GM21390 (cell line): ENCODE measurements at regions not wholly inside any gene's neighbourhood (a gene's known extent, or its start where the extent isn't known, plus 50 kb on each side); places are given as distances from the start of the nearest gene placed in this dataset.
A peak's percentile ranks its signal among the peaks of the same experiment; 100 is the strongest.
"Not testable (repeated sequence)": the region's sequence is repeated elsewhere in the genome, so short reads cannot be mapped to it uniquely, and the experiment has no call there.

Source experiments
- ATAC-seq: cut with Tn5 transposase; IDR thresholded peaks from one replicate; pipeline ENCODE4 v1.9.1; 2021; ENCODE audit not compliant: unreplicated experiment

DNA sequence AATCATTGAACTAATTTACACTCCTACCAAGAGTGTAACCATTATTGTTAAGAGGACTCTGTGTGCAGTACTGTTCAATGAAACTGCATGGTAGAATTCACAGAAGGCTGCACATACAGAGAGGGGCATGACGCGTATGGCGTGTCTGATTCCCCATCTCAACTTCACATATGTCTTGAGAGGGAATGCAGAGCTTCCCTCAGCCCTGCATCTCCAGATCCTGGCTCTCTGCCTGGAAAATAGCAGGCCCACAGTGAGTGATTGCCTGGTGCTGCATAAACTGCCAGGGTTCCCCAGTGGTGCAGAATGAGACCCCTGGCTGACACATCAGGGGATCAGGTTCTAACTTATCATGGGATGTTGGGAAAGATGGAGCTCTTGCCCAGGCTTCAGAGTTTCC, 260.2 kb upstream of the ISX start:
- no peak for ATAC-seq

DNA sequence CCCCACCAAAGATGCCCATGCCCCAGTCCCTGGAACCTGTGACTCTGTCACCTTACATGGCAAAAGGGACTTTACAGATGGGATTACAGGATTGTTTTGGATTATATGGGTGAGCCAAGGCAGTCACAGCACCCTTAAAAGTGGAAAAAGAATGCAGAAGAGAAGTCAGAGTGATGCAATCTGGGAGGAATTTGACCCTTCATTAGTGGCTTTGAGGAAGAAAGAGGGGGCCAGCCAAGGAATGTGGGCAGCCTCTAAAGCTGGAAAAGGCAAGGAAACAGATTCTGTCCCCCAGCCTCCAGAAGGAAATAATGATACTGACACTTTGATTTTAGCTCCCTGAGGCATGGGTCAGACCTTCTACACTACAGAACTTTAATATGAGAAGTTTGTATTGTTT, 257.3 kb upstream of the ISX start:
- no peak for ATAC-seq

- no peak for ATAC-seq
These were observed 253.3 kb upstream of the ISX start for GRCh38 chr22:34812631-34813030.

- no peak for ATAC-seq
These were observed 251.5 kb upstream of the ISX start for GRCh38 chr22:34814260-34815025.

- ATAC-seq = no peak
These were observed 236.5 kb upstream of the ISX start for GRCh38 chr22:34829485-34829884.

DNA sequence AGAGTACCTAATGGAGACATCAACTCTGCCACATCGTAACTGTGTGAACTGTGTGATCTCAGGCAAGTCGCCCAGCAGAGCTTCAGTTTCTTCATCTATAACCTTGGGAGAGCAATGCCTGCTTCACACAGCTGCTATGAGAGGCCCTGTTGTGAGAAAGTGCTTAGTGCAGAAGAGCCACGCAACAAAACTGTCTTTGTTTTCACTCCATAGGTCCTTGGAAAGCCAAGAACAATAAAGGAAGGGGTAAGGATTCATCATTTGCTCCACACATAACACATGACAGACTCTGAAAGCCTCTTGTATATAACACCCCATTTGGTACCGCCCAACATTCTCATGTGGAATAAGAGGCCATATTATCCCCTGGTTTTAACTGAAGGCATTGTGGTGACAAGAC, 231.9 kb upstream of the ISX start:
- no peak for ATAC-seq

GRCh38 chr22:34834541-34834940, 231.4 kb upstream of the ISX start:
- ATAC-seq = not testable (repeated sequence)

- no peak for ATAC-seq
These were observed 224.6 kb upstream of the ISX start for GRCh38 chr22:34841331-34841771.

DNA sequence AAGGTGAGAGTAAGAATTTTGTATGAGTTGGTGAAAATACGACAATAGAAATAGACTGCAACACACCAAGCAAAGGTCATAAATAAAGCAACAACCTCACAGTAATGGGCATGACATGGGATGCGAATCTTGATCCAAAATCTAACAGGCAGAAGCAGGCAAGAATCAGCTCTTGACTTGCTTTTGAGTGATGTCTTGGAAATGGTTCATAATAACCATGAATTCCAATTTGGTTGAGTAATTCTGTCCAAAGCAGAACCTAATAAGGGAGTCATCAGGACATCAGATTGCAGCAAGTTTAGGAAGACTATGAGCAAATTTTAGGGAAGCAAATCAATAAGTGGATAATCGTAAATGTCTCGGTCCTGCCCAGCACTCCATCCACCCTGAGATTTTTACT, 224.0 kb upstream of the ISX start:
- ATAC-seq = no peak

DNA sequence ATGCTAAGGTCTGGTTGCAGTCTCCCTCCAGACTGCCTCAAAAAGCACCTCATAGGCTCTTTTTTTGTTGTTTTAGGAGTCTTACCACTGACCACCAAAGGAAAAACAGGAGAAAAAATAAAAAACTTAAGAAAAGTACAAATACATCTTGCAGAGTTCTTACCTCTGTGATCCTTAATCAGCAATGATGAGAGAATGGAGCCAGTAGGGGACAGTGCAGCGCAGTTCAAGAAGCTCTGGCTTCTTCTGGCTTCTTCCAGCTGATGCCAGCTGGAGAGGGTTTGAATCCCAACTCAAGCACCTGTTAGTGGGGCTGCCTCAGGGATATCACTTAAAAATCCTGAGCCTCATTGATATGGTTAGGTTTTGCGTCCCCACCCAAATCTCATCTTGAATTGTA, 223.3 kb upstream of the ISX start:
- no peak for ATAC-seq

- ATAC-seq = not testable (repeated sequence)
These were observed 222.2 kb upstream of the ISX start for GRCh38 chr22:34843743-34844142.

DNA sequence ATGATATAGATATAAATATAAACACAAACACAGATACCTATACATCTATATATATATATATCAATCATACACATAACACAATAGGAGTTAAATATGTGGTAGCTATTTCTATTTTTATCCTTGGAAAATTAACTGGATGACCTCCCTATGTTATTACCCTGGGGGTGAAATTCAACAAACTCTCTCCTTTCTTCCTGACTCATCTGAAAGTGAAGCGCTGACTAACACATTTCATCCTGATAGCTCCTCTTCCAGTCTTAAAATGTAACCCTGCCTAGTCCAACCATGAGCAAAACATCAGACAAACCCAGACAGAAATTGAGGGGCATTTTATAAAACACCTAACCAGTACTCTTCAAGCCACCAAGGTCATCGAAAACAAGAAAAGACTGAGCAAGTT, 220.6 kb upstream of the ISX start:
- ATAC-seq = no peak

- peak; percentile 74 for ATAC-seq
These were observed 218.9 kb upstream of the ISX start for GRCh38 chr22:34847072-34847471.

GRCh38 chr22:34849965-34850364, 216.0 kb upstream of the ISX start:
- no peak for ATAC-seq

GRCh38 chr22:34851918-34852662, 213.9 kb upstream of the ISX start:
- no peak for ATAC-seq

- no peak for ATAC-seq
These were observed 210.5 kb upstream of the ISX start for GRCh38 chr22:34855471-34855870.

DNA sequence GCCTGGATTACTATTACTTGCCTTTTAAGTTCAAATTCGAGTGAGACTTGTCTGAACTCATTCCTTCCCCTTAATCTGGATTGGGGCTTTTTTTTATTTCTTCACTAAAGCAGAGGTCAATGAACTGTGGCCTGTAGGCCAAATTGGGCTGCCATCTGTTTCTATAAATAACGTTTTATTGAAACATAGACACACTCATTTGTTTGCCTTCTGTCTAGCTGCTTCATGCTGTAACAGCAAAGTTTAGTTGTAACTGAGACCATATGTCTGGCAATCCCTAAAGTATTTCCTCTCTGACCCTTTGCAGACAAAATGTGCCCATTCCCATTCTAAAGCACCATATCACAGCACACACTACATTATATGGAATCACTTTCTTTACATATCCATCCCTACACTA, 207.9 kb upstream of the ISX start:
- no peak for ATAC-seq

DNA sequence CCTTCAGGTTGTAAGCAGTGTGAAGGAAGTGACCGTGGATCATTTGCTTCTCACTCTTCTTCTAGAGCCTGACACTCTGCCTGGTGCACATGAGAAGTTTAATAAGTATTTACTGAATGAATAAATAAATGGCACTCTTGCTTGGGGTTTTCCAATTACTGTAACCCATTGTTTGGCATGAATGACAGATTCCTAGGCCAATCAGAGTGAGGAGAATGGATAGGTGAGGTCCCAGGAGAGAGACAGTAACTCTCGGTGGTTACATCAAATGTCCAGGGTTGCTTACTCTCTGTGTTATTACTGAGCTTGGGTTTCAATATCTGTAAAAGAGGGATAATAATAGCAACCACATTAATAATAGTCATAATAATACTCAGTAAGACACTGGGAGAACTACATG, 204.2 kb upstream of the ISX start:
- ATAC-seq = no peak

GRCh38 chr22:34866081-34866480, 199.9 kb upstream of the ISX start:
- ATAC-seq = no peak

GRCh38 chr22:34866495-34867131, 199.3 kb upstream of the ISX start:
- no peak for ATAC-seq

DNA sequence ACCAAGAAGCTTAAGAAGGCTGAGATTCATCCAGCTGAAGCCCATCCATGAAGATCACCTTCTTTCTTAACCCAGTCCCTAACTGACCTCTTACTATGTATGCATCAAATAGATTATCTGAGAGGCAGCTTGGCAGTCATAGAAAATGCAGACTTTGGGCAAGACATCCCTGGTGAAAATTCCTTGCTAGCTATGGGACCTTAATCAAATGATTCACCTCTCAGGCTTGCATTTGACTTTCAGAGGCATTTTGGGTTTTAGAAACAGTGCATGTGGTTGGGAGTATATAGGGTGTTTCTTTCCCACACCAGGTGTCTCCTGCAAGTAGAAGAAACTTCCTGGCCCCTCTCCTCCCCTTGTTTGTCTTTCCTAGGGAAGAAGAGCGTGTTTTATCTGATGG, 188.5 kb upstream of the ISX start:
- no peak for ATAC-seq

DNA sequence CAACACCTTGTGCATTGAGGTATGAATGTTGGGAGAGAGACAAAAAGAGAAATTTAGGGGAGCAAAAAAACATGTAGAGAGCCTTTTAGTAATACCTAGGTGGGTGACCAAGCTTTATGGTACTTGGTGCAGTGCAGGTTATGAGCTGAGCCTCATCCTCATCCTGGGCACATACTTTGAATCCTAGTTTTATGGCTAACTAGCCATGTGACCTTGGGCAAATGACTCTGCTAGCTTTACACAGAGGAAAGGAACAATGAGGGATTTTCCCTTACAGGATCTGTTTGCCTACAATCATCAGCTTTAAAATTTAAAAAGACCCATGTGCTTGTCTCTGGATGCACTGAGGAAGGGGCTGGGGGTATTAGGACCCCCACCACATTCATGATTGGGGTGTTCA, 187.8 kb upstream of the ISX start:
- no peak for ATAC-seq
